Testis (tissue), 2 donors: ENCODE measurements at regions not wholly inside any gene's neighbourhood (a gene's known extent, or its start where the extent isn't known, plus 50 kb on each side); places are given as distances from the start of the nearest gene placed in this dataset.

ENCODE experiments used
- CTCF ChIP-seq, 3 experiments: fragments of 450-650 bp in 2 of 3; fragments of 200-600 bp in 1 of 3; sonication (generic) in 1 of 3; IDR thresholded peaks; one replicate each; pipeline ENCODE4 v1.5.1; 2016 to 2019; ENCODE audit warnings: antibody characterized with exemption in 3 of 3, mild to moderate bottlenecking in 2 of 3, moderate library complexity in 1 of 3
- POLR2A ChIP-seq: fragments of 450-650 bp; IDR thresholded peaks from one replicate; pipeline ENCODE4 v1.6.1; 2017; ENCODE audit warnings: antibody characterized with exemption, mild to moderate bottlenecking, moderate library complexity

DNA sequence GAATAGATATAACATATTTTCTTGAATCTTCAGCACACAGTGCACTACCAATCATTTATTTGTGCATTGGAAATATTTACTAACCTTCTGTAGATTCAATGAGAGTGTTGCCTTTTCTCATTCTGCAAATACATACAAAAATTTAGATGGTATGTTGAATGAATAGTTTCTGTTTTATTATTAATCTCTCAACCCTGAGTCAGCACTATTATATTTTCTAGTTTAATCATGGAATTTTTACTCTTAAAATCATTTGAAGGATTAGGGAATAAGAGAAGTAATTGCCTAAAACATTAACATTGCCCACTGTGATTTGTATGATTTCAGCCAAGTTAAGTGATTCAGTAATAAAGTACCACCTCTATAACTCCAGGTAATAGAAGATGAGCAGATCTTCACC lies 370.2 kb upstream of the CDH7 start:
- TF ChIP-seq CTCF (IDR thresholded peaks at IDR 0.05) (no peak), POLR2A (no peak)
